Right lobe of liver (tissue), 4 donors: ENCODE measurements at regions not wholly inside any gene's neighbourhood (a gene's known extent, or its start where the extent isn't known, plus 50 kb on each side); places are given as distances from the start of the nearest gene placed in this dataset.

Experiments
- CTCF ChIP-seq, 4 donors: fragments of 200-600 bp in 3 of 4; fragments of 450-650 bp in 1 of 4; IDR thresholded peaks; one replicate each; pipeline versions ENCODE4 v1.5.1 to v1.8.0; 2016 to 2022; ENCODE audit warnings: antibody characterized with exemption in 4 of 4, mild to moderate bottlenecking in 2 of 4
- POLR2A ChIP-seq: fragments of 450-650 bp; IDR thresholded peaks from one replicate; pipeline ENCODE4 v1.6.1; 2017; ENCODE audit warnings: antibody characterized with exemption, mild to moderate bottlenecking
- donor health status: DM: no; HTN: no; CAD: no.
- donor health status: DM: no; HTN: no; CAD: no.
- donor health status: DM: no; HTN: yes; CAD: no.

GRCh38 chr13:76829572-76830327 is 56.5 kb downstream of the KCTD12 start:
- no peak for TF ChIP-seq CTCF (IDR thresholded peaks at IDR 0.05)
- no peak for TF ChIP-seq POLR2A
